ENCODE measurements at regions not wholly inside any gene's neighbourhood (a gene's known extent, or its start where the extent isn't known, plus 50 kb on each side); places are given as distances from the start of the nearest gene placed in this dataset.
"Not testable (repeated sequence)": the region's sequence is repeated elsewhere in the genome, so short reads cannot be mapped to it uniquely, and the experiment has no call there.

- no peak for DNase-seq
Measured at GRCh38 chr7:114273218-114273617, 141.4 kb upstream of the FOXP2 start.

- no peak for DNase-seq
Measured at GRCh38 chr7:114269714-114270113, 144.9 kb upstream of the FOXP2 start.

- not testable (repeated sequence) for DNase-seq
Measured at GRCh38 chr7:114267550-114267949, 147.1 kb upstream of the FOXP2 start.

DNA sequence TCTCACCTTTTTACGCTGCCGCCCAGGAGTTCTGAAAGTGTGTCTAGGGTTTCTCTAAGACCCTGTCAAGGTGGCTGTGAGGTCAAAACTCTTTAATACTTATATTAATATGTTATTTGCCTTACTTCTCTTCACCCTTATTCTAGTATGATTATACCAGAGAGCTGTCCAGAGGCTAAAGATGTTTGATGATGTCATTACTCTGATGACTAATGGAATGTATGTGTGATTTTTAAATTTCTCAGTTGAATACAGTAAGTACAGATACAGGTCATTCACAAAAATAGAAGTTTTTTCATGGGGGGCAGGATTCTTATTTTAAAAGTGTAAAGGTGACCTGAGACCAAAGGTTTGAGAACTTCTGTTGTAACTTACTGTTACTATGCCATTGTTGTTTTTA, 150.6 kb upstream of the FOXP2 start:
- DNase-seq, result no peak

- no peak for DNase-seq
Measured at GRCh38 chr7:114263219-114263618, 151.4 kb upstream of the FOXP2 start.

DNA sequence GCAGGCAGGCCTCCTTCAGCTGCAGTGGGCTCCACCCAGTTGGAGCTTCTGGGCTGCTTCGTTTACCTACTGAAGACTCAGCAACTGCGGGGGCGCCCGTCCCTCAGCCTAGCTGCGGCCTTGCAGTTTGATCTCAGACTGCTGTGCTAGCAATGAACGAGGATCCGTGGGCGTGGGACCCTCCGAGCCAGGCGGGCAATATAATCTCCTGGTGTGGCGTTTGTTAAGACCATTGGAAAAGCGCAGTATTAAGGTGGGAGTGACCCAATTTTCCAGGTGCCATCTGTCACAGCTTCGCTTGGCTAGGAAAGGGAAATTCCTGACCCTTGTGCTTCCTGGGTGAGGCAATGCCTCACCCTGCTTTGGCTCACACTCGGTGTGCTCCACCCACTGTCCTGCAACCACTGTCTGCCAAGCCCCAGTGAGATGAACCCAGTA, 159.2 kb upstream of the FOXP2 start:
- DNase-seq, result no peak

DNA sequence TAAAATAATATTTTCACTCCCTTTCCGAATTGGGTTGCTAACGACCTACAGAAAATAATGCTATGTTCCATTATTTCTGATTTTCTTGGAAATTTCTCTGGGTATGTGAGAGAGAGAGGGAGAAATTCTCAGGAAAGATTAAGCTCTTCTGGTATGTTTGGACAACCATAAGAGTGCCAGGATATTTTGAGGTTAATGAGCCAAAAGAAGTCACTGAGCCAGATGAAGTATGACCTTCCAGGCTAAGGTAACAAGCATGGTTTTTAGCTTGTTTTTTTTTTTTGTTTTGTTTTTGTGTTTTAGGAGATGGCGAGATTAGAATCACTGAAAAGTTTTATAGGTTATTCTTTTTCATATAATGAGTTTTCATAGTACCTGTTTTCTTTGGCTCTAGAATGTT, 171.0 kb upstream of the FOXP2 start:
- no peak for DNase-seq

GRCh38 chr7:114242992-114243507, 171.6 kb upstream of the FOXP2 start:
- no peak for DNase-seq

DNA sequence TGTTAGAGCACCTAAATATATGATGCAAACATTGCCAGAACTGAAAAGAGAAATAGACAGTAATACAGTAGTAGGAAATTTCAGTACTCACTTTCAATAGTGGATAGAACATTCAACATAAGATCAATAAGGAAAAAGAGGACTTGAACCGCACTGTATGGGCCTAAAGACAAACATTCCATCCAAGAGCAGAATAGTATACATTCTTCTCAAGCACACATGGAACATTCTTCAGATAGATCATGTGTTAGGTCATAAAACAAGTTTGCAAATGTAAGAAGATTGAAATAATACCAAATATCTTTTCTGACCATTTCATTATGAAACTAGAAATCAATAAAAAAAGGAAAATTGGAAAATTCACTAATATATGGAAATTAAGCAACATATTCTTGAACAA, 185.4 kb upstream of the FOXP2 start:
- DNase-seq, result no peak

DNA sequence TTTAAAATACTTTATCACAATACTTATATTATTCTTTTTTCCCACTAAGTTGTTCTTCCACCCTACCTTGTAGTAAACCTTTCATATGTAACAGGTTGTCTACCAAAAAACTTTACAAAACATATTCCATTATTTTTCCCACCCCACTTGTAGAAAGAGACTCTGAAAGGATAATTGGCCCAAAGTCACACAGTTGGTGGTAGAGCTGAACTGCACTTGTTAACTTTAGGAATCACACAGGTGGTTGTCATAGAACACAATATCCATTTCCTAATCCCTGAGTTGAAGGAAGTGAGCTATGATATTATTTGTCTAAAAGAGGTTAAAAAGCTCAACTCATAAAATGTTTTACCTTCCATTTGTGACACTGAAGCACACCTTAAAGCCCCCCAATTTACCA, 188.8 kb upstream of the FOXP2 start:
- no peak for DNase-seq

DNA sequence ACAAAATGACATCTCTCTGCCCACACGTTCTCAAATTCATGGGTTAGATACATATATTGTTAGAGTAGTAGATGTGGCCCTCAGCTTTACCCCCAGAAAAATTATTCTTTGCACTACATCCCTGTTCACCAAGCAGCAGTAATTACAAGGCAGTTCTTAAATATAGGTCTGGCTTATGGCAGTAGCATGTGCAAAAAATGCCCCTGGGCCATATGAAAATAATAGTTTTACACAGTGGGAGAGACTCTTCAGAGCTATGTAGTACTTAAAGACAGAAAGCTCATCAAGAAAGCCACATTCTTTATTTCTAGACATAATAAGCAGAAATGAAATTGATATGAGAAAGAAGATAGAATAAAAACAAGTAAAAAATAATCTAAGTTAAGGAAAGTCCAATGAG, 196.3 kb upstream of the FOXP2 start:
- no peak for DNase-seq

DNA sequence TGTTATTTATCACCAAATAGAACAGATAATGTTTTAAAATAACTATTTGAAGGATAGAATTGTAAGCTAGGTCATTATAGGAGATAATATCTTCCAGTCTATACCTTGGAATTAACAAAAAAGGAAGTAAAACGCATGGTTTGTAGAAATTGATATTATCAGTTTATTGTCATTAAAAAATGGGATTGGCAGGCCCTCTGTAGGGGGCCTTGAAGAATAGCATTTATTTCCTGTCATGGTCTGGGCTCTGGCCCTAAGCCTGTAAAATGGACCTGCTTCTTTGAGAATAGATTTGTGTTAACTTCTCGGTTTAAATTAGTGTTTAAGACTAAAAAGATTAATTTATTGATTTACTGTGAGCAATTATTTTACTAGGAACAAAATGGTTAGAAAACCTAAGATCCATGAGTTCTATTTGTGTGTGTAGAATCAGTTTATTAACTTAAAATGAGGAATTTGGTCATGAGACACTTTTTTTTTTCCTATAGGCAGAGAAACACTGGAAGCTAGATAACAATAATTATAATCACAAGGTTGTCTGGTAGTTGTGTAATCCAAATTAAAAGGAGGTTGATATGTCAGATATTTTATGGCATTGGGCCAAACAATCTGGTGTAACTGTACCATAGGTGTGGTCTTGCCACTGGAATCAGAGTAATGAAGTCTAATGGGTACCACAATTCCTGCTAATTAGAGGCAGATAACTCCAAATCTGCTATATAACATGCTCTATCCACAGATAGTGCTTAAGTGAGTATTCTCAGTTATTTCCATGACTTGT, 197.4 kb upstream of the FOXP2 start:
- peak; percentile 4 for DNase-seq

DNA sequence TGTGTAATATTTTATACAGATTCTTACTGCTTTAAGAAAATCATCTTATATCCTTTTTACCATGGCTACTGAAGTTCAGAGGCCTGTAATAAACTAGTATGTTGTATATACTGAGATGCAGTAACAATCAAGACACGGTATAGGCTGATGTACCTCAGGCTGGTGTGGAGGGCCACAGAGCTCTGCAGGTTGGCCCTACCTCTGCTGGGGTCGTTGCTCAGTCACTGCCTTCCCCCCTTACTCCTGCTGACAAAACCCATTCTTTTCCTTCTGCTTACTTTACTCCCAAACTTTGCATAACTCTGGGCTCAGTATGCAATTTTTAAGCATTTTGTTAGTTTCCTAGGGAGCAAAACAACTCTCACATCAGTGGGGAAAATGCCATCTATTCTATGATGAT, 200.1 kb upstream of the FOXP2 start:
- DNase-seq, result no peak

DNA sequence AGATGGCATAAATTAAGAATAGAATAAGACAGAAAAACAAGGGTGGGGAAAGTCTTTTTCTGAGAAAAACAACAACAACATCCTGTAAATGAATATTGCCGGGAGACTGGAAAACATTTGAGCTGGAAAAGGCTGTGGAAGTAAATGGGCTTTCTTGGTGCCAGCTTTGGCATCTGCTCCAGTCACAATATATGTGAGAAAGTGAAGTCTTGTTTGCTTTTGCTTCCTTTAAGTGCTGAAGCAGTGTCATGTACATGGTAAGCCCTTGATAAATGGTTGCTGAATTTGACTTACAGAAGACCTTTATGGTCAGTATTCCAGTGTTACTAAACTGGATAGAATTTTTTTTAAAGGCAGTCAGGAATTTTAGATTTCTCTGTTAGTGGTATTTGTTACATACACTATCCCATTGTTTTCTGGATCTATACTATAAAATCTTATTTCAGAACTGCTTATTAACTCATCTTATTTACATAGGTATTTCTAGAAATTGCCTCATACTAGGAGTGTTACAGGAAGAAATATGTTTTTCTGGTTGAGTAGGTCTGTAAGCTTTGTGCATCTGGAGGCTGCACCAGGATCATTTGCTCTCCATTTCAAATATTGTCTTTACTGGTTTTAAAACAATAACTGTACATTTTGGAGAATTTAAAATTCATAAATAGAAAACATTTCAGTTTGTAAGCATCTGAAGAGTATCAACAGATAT, 201.7 kb upstream of the FOXP2 start:
- no peak for DNase-seq

GRCh38 chr7:114209968-114210367, 204.6 kb upstream of the FOXP2 start:
- no peak for DNase-seq

- DNase-seq, result no peak
Measured at GRCh38 chr7:114206688-114207087, 207.9 kb upstream of the FOXP2 start.

GRCh38 chr7:114196517-114196916, 218.1 kb upstream of the FOXP2 start:
- no peak for DNase-seq

DNA sequence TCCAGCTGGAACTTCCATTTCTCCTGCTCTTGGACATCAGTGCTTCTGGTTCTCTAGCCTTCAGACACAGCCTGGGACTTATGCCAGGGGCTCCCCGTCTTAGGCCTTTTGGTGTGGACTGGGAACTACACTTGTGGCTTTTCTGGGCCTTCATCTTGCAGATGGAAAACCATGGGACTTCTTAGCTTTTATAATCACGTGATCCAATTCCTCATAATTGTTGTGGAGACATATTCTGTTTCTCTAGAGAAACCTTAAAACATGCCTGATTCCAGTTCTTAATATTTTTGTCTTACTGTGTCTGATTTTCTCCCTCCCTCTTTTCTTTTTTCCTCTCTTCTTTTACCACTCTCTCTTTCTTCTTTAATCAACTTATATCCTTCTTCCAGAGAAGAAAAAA, 224.2 kb upstream of the FOXP2 start:
- DNase-seq, result no peak

DNA sequence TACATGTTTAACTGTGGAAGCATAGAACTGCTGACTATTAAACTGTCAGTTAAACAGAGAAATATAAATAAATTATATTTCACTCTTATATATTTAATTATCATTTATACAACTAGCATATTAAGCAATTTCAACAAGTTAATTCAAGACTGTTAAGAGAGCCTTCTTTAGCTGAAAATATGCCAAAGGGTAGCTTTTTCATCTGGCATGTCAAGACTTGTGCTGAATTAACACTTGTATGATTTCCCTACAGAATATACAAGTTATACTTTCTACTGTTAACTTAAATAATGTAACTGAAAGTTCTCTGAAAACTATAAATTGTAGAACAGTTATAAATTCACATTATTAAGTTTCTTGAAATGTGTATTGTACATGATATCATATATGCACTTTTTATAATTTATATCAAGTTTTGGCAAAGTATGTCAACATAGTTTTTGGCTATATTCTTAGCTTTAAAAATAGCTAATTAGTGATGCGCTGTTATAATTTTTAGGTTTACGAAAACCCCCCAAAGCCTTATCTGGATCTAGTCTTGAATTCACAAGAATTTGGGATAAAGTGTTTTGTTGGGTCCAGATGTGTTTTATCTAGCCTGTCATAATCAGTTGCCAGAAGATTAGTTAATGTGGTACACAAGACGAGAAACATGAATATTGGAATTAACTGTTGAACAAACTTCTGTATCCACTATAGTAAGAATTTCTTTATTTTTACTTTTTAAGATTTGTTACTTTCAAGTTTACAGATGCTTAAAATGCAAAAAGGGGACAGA, 231.1 kb upstream of the FOXP2 start:
- DNase-seq, result peak; percentile 44

- no peak for DNase-seq
Measured at GRCh38 chr7:114182837-114183236, 231.8 kb upstream of the FOXP2 start.

DNA sequence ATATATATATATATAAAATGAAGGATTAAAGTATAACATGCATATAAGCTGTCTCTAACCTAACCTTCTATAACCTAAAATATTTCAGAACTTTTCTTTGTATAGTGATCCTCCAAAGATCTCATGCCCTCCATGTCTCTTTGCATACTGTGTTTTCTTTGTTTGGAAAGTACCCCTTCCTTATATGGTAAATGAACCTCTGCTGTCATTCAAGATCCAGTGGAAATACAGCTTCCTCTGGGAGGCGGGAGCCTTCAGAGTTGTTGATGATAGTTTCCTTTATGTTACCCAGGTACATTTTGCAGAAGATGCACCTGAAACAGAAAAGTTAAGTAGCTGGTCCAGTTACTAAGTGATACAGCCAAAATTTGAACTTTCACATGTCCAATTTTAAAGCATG, 233.3 kb upstream of the FOXP2 start:
- DNase-seq, result no peak

DNA sequence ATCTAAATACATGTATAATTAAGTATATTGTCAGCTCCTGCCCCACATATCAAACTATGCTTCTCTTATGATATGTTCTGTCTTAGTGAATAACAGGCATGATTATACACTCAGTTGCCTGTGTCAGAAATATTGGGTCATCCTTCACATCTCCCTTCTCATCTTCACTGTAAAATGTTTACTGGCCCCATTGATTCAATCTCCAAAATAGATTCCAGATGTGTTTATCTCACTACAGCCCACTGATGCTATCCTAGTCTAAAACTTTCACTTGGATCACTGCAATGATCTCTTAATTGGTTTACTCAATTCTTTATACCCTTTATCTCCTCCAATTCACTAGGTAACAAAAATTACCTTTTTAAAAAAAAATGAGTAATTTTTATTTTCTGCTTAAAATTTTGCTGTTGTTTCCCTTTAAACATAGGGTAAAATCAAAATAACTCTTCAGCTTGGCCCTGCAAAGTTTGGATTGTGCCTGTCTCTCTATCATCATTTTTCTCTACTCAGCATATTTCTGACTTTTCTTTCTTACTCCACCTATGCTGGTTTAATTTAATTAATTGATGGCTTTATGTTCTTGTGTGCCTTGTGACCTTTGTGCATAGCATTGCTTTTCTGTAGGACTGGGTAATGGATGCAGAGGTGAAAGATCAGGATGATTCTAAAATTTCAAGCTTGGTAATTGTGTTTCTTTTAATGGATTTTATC, 233.9 kb upstream of the FOXP2 start:
- no peak for DNase-seq

GRCh38 chr7:114175125-114175524, 239.5 kb upstream of the FOXP2 start:
- no peak for DNase-seq
